Motor neuron (in vitro differentiated cells): ENCODE measurements at regions not wholly inside any gene's neighbourhood (a gene's known extent, or its start where the extent isn't known, plus 50 kb on each side); places are given as distances from the start of the nearest gene placed in this dataset.
"Not testable (repeated sequence)": the region's sequence is repeated elsewhere in the genome, so short reads cannot be mapped to it uniquely, and the experiment has no call there.

Source experiments
- ATAC-seq, 8 experiments: fragments of 200-7000 bp; cut with Tn5 transposase; replicated peaks in 6 of 8; 2 replicates each; pipeline ENCODE4 v1.8.0; 2021; ENCODE audit warnings: mild to moderate bottlenecking in 8 of 8, moderate library complexity in 8 of 8
- H3K27ac ChIP-seq, 2 donors: fragments of 250-450 bp; sonication (Bioruptor Pico); 2 replicates each; pipeline ENCODE4 v1.9.0; 2021; ENCODE audit warnings: antibody characterized with exemption in 2 of 2, mild to moderate bottlenecking in 2 of 2, moderate library complexity in 1 of 2
- H3K4me1 ChIP-seq, 2 donors: fragments of 250-450 bp; sonication (Bioruptor Pico); replicated peaks in 1 of 2; 2 replicates each; pipeline ENCODE4 v1.6.1; 2021; ENCODE audit warnings: antibody characterized with exemption in 2 of 2, mild to moderate bottlenecking in 2 of 2, moderate library complexity in 1 of 2
- H3K4me3 ChIP-seq, 5 donors: fragments of 250-450 bp; sonication (Bioruptor Pico); 2 replicates each; pipeline ENCODE4 v1.9.0; 2021; ENCODE audit warnings: antibody characterized with exemption in 5 of 5, mild to moderate bottlenecking in 5 of 5, moderate library complexity in 4 of 5
- WGBS, 10 experiments: fragments of 450-650 bp; shearing (Covaris generic); methylation state at CpG; one replicate each; pipeline ENCODE4 v1.0.0; 2022; 5-methylcytosine and 5-hydroxymethylcytosine counted together
- in situ Hi-C, 9 experiments: fragments of 400-800 bp; cut with MboI; loops; one replicate each; pipeline ENCODE4 v1.15.0; 2021; ENCODE audit warnings: low sequenced_read_pairs in 9 of 9, low pct_unique_long_range_greater_than_20kb in 2 of 9; ENCODE audit not compliant: unreplicated experiment in 9 of 9

- WGBS, 10 experiments: 67 to 100% (median 83%) methylated on average over 1 of the region's 1 CpG; no CpG with 5 or more reads in 7 of the 10 experiments
- ATAC-seq: no peak
- Histone ChIP-seq H3K27ac (no peak overlapping the region), H3K4me3 (no peak overlapping the region), H3K4me1 (peaks cover 0 to 23% of the 10 kb centered on the region in 2 donors)
- in situ Hi-C loops: loop anchor here in 2 of 9 experiments (25.0 kb wide), 2 partner anchors 204 to 829 kb away; no protein-coding TSS in a partner anchor
Observed at GRCh38 chr11:13166036-13166435, 111.6 kb upstream of the BMAL1 start.

- no peak overlapping the region for H3K27ac ChIP-seq
- no peak overlapping the region for H3K4me3 ChIP-seq
- WGBS, 10 experiments: 48 to 100% (median 91%) methylated on average over 1 to 3 of the region's 4 CpGs; no CpG with 5 or more reads in 4 of the 10 experiments
- in situ Hi-C loops: loop anchor here in 2 of 9 experiments (25.0 kb wide), 2 partner anchors 206 to 831 kb away; no protein-coding TSS in a partner anchor
- ATAC-seq: peak in 3 of 8 experiments; percentile 18 to 85 (median 40)
- peaks cover 0 to 3% of the 10 kb centered on the region in 2 donors for H3K4me1 ChIP-seq
Observed at GRCh38 chr11:13168271-13168670, 109.3 kb upstream of the BMAL1 start.

GRCh38 chr11:13169709-13170108 is 107.9 kb upstream of the BMAL1 start:
- Histone ChIP-seq H3K27ac (no peak overlapping the region), H3K4me3 (no peak overlapping the region), H3K4me1 (peaks cover 0 to 6% of the 10 kb centered on the region in 2 donors)
- in situ Hi-C loops: loop anchor here in 3 of 9 experiments (10.0 to 25.0 kb wide), 3 partner anchors 205 to 832 kb away; no protein-coding TSS in a partner anchor
- WGBS, 10 experiments: 0 to 100% (median 33%) methylated on average over 1 to 2 of the region's 2 CpGs; no CpG with 5 or more reads in 5 of the 10 experiments
- peak in 2 of 8 experiments; percentile 66 to 77 for ATAC-seq

GRCh38 chr11:13174090-13174489 is 103.5 kb upstream of the BMAL1 start:
- Histone ChIP-seq H3K4me3 (no peak overlapping the region), H3K27ac (no peak overlapping the region), H3K4me1 (peaks cover 0 to 6% of the 10 kb centered on the region in 2 donors)
- no peak for ATAC-seq
- 54 to 94% (median 72%) methylated on average over 2 to 6 of the region's 6 CpGs for WGBS, 10 experiments
- in situ Hi-C loops: loop anchor here in 3 of 9 experiments (10.0 to 25.0 kb wide), 3 partner anchors 209 to 837 kb away; no protein-coding TSS in a partner anchor

- no peak overlapping the region for H3K4me3 ChIP-seq
- 0 to 63% (median 32%) methylated on average over 2 to 6 of the region's 6 CpGs for WGBS, 10 experiments
- no peak overlapping the region for H3K27ac ChIP-seq
- peaks cover 0 to 2% of the 10 kb centered on the region in 2 donors for H3K4me1 ChIP-seq
- in situ Hi-C loops: loop anchor here in 1 of 9 experiments (25.0 kb wide), 1 partner anchor 221 kb away; no protein-coding TSS in a partner anchor
- ATAC-seq: peak in 4 of 8 experiments; percentile 63 to 79 (median 68)
Observed at GRCh38 chr11:13183094-13183825, 94.3 kb upstream of the BMAL1 start.

GRCh38 chr11:13183826-13184196 is 93.8 kb upstream of the BMAL1 start:
- H3K4me3 ChIP-seq: no peak overlapping the region
- 83 to 100% (median 100%) methylated on average over 1 of the region's 1 CpG; no CpG with 5 or more reads in 7 of the 10 experiments for WGBS, 10 experiments
- peaks cover 0 to 2% of the 10 kb centered on the region in 2 donors for H3K4me1 ChIP-seq
- no peak overlapping the region for H3K27ac ChIP-seq
- in situ Hi-C loops: loop anchor here in 1 of 9 experiments (25.0 kb wide), 1 partner anchor 222 kb away; no protein-coding TSS in a partner anchor
- no peak for ATAC-seq

GRCh38 chr11:13184295-13184794 is 93.2 kb upstream of the BMAL1 start:
- in situ Hi-C loops: loop anchor here in 1 of 9 experiments (25.0 kb wide), 1 partner anchor 222 kb away; no protein-coding TSS in a partner anchor

GRCh38 chr11:13188179-13188578 is 89.4 kb upstream of the BMAL1 start:
- no peak overlapping the region for H3K4me3 ChIP-seq
- no peak overlapping the region for H3K27ac ChIP-seq
- no peak for ATAC-seq
- in situ Hi-C loops: loop anchor here in 1 of 9 experiments (25.0 kb wide), 1 partner anchor 226 kb away; no protein-coding TSS in a partner anchor
- H3K4me1 ChIP-seq: peaks cover 0 to 2% of the 10 kb centered on the region in 2 donors

More at GRCh38 chr11:13184295-13184794, 93.2 kb upstream of the BMAL1 start:
- Histone ChIP-seq H3K4me1 (peaks cover 0 to 2% of the 10 kb centered on the region in 2 donors), H3K4me3 (no peak overlapping the region), H3K27ac (no peak overlapping the region)
- no peak for ATAC-seq
- 50 to 90% (median 79%) methylated on average over 2 to 9 of the region's 9 CpGs; no CpG with 5 or more reads in 3 of the 10 experiments for WGBS, 10 experiments

GRCh38 chr11:13189561-13190426 is 87.8 kb upstream of the BMAL1 start:
- WGBS, 10 experiments: 31 to 94% (median 67%) methylated on average over 2 to 4 of the region's 4 CpGs
- H3K27ac ChIP-seq: no peak overlapping the region
- H3K4me3 ChIP-seq: no peak overlapping the region
- no peaks in the 10 kb centered on the region for H3K4me1 ChIP-seq
- in situ Hi-C loops: loop anchor here in 1 of 9 experiments (25.0 kb wide), 1 partner anchor 227 kb away; no protein-coding TSS in a partner anchor
- no peak for ATAC-seq

GRCh38 chr11:13193613-13194012 is 84.0 kb upstream of the BMAL1 start:
- WGBS, 10 experiments: 29 to 92% (median 69%) methylated on average over 2 to 4 of the region's 4 CpGs
- no peak overlapping the region for H3K27ac ChIP-seq
- ATAC-seq: no peak
- H3K4me3 ChIP-seq: no peak overlapping the region
- in situ Hi-C loops: loop anchor here in 1 of 9 experiments (25.0 kb wide), 1 partner anchor 231 kb away; no protein-coding TSS in a partner anchor
- H3K4me1 ChIP-seq: no peaks in the 10 kb centered on the region

GRCh38 chr11:13197374-13197773 is 80.2 kb upstream of the BMAL1 start:
- in situ Hi-C loops: loop anchor here in 1 of 9 experiments (25.0 kb wide), 1 partner anchor 235 kb away; no protein-coding TSS in a partner anchor
- WGBS, 10 experiments: 0 to 60% (median 41%) methylated on average over 1 of the region's 1 CpG; no CpG with 5 or more reads in 2 of the 10 experiments
- H3K4me3 ChIP-seq, H3K27ac ChIP-seq, H3K4me1 ChIP-seq, ATAC-seq: not testable (repeated sequence)

GRCh38 chr11:13205486-13205885 is 72.1 kb upstream of the BMAL1 start:
- H3K27ac ChIP-seq: no peak overlapping the region
- in situ Hi-C loops: loop anchor here in 3 of 9 experiments (25.0 kb wide), 1 partner anchor 132 kb away; no protein-coding TSS in a partner anchor
- ATAC-seq: peak in 1 of 8 experiments; percentile 12

More at GRCh38 chr11:13205486-13205885, 72.1 kb upstream of the BMAL1 start:
- H3K4me3 ChIP-seq: no peak overlapping the region
- peaks cover 26 to 32% of the 10 kb centered on the region in 2 donors for H3K4me1 ChIP-seq
- WGBS, 10 experiments: 21 to 86% (median 67%) methylated on average over 1 to 4 of the region's 4 CpGs; no CpG with 5 or more reads in 1 of the 10 experiments
